Endodermal cell (in vitro differentiated cells): ENCODE measurements at regions not wholly inside any gene's neighbourhood (a gene's known extent, or its start where the extent isn't known, plus 50 kb on each side); places are given as distances from the start of the nearest gene placed in this dataset.

Experiments
- DNase-seq: peaks from one replicate; pipeline ENCODE4 v3.0.0-alpha.2; 2017
- H3K27ac ChIP-seq: 2 replicates; pipeline ENCODE4 v1.5.1; 2013; ENCODE audit warnings: mild to moderate bottlenecking, low read depth, low read length, moderate library complexity
- H3K27me3 ChIP-seq: 2 replicates; pipeline ENCODE4 v1.6.1; 2013; ENCODE audit warnings: mild to moderate bottlenecking, low read length, moderate library complexity; ENCODE audit not compliant: insufficient read depth, control insufficient read depth, poor library complexity, severe bottlenecking
- H3K36me3 ChIP-seq: 2 replicates; pipeline ENCODE4 v1.7.0; 2013; ENCODE audit warnings: mild to moderate bottlenecking, low read length, moderate library complexity; ENCODE audit not compliant: control insufficient read depth, insufficient read depth
- H3K4me1 ChIP-seq: one replicate; pipeline ENCODE4 v1.7.0; 2013; ENCODE audit warnings: low read length; ENCODE audit not compliant: control insufficient read depth, insufficient read depth
- H3K4me3 ChIP-seq: 2 replicates; pipeline ENCODE4 v1.5.1; 2013; ENCODE audit warnings: mild to moderate bottlenecking, low read length, moderate library complexity
- H3K9ac ChIP-seq: 2 replicates; pipeline ENCODE4 v1.6.1; 2013; ENCODE audit warnings: mild to moderate bottlenecking, low read length, moderate library complexity; ENCODE audit not compliant: poor library complexity, severe bottlenecking; ENCODE audit errors: extremely low read depth
- H3K9me3 ChIP-seq: 2 replicates; pipeline ENCODE4 v1.6.1; 2013; ENCODE audit warnings: mild to moderate bottlenecking, low read length, moderate library complexity; ENCODE audit not compliant: control insufficient read depth
- H3K27ac Mint-ChIP-seq: 2 replicates; pipeline ENCODE4 v1.8.0; 2020; ENCODE audit warnings: mixed read lengths
- H3K27me3 Mint-ChIP-seq: 2 replicates; pipeline ENCODE4 v1.8.0; 2021; ENCODE audit warnings: mild to moderate bottlenecking, mixed read lengths; ENCODE audit not compliant: insufficient read depth
- H3K36me3 Mint-ChIP-seq: 2 replicates; pipeline ENCODE4 v1.8.0; 2020; ENCODE audit warnings: low read depth, mixed read lengths
- H3K4me1 Mint-ChIP-seq: 2 replicates; pipeline ENCODE4 v1.8.0; 2020; ENCODE audit warnings: mixed read lengths
- H3K4me3 Mint-ChIP-seq: 2 replicates; pipeline ENCODE4 v1.8.0; 2020; ENCODE audit warnings: mild to moderate bottlenecking, moderate library complexity, mixed read lengths
- H3K9me3 Mint-ChIP-seq: 2 replicates; pipeline ENCODE4 v1.8.0; 2020; ENCODE audit warnings: mild to moderate bottlenecking, mixed read lengths
- WGBS, 2 experiments: methylation state at CpG; one replicate each; pipeline versions ENCODE4 v1.1.5 to v1.1.7; 2013; ENCODE audit warnings: missing lambda C conversion rate in 2 of 2, mixed read lengths in 1 of 2; ENCODE audit not compliant: insufficient coverage in 1 of 2, insufficient read length in 1 of 2; 5-methylcytosine and 5-hydroxymethylcytosine counted together
- TF ChIP-seq, protein P1 (sequence below): fragments of 200-600 bp; sonication (generic); conservative IDR thresholded peaks from 2 replicates; pipeline ENCODE4 v1.5.0; 2021; ENCODE audit warnings: antibody characterized with exemption, mild to moderate bottlenecking

GRCh38 chr5:101950019-101950418 lies 346.1 kb downstream of the SLCO4C1 start:
- H3K36me3 Mint-ChIP-seq, result no peaks in the 10 kb centered on the region
- Histone ChIP-seq H3K27ac (no peak overlapping the region), H3K9me3 (no peaks in the 10 kb centered on the region), H3K36me3 (no peaks in the 10 kb centered on the region), H3K27me3 (no peaks in the 10 kb centered on the region), H3K4me1 (no peaks in the 10 kb centered on the region), H3K4me3 (no peak overlapping the region), H3K9ac (no peak overlapping the region)
- H3K4me3 Mint-ChIP-seq, result no peak overlapping the region
- H3K27ac Mint-ChIP-seq, result no peak overlapping the region
- TF ChIP-seq, protein P1, sequence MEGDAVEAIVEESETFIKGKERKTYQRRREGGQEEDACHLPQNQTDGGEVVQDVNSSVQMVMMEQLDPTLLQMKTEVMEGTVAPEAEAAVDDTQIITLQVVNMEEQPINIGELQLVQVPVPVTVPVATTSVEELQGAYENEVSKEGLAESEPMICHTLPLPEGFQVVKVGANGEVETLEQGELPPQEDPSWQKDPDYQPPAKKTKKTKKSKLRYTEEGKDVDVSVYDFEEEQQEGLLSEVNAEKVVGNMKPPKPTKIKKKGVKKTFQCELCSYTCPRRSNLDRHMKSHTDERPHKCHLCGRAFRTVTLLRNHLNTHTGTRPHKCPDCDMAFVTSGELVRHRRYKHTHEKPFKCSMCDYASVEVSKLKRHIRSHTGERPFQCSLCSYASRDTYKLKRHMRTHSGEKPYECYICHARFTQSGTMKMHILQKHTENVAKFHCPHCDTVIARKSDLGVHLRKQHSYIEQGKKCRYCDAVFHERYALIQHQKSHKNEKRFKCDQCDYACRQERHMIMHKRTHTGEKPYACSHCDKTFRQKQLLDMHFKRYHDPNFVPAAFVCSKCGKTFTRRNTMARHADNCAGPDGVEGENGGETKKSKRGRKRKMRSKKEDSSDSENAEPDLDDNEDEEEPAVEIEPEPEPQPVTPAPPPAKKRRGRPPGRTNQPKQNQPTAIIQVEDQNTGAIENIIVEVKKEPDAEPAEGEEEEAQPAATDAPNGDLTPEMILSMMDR, result no peak
- no peaks in the 10 kb centered on the region for H3K27me3 Mint-ChIP-seq
- no peak for DNase-seq
- no peaks in the 10 kb centered on the region for H3K4me1 Mint-ChIP-seq
- no peaks in the 10 kb centered on the region for H3K9me3 Mint-ChIP-seq

GRCh38 chr5:101948615-101949014 lies 347.5 kb downstream of the SLCO4C1 start:
- Histone ChIP-seq H3K4me3 (no peak overlapping the region), H3K27me3 (no peaks in the 10 kb centered on the region), H3K27ac (no peak overlapping the region), H3K36me3 (no peaks in the 10 kb centered on the region), H3K4me1 (no peaks in the 10 kb centered on the region), H3K9ac (no peak overlapping the region), H3K9me3 (no peaks in the 10 kb centered on the region)
- H3K36me3 Mint-ChIP-seq, result no peaks in the 10 kb centered on the region
- no peaks in the 10 kb centered on the region for H3K4me1 Mint-ChIP-seq
- no peaks in the 10 kb centered on the region for H3K9me3 Mint-ChIP-seq
- 90% methylated on average over 1 of the region's 1 CpG; no CpG with 5 or more reads in 1 of the 2 experiments for WGBS, 2 experiments
- no peak for DNase-seq
- H3K4me3 Mint-ChIP-seq, result no peak overlapping the region
- no peak overlapping the region for H3K27ac Mint-ChIP-seq
- TF ChIP-seq, protein P1, result no peak
- no peaks in the 10 kb centered on the region for H3K27me3 Mint-ChIP-seq

DNA sequence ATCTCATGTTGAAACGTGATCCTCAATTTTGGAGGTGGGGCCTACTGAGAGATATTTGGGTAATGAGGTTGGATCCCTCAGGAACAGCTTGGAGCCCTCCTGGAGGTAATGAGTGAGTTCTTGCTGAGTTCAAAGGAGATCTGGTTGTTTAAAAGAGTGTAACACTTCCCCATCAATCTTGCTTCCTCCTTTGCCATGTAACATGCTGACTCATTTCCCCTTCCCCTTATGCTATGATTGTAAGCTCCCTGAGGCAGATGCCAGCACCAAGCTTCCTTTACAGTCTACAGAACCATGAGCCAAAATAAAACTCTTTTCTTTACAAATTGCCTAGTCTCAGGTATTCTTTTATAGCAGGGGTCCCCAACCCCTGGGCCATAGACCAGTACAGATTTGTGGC lies 352.3 kb downstream of the SLCO4C1 start:
- peaks cover 5% of the 10 kb centered on the region for H3K4me1 Mint-ChIP-seq
- H3K27ac Mint-ChIP-seq, result no peak overlapping the region
- no peak overlapping the region for H3K27ac ChIP-seq
- H3K36me3 Mint-ChIP-seq, result no peaks in the 10 kb centered on the region
- no peak overlapping the region for H3K9ac ChIP-seq
- H3K4me3 Mint-ChIP-seq, result no peak overlapping the region
- H3K4me1 ChIP-seq, result no peaks in the 10 kb centered on the region
- no peaks in the 10 kb centered on the region for H3K36me3 ChIP-seq
- H3K9me3 ChIP-seq, result no peaks in the 10 kb centered on the region
- no peaks in the 10 kb centered on the region for H3K27me3 Mint-ChIP-seq
- no peak for DNase-seq
- no peaks in the 10 kb centered on the region for H3K27me3 ChIP-seq
- H3K4me3 ChIP-seq, result no peak overlapping the region
- WGBS, 2 experiments, result 40 to 70% methylated on average over 1 of the region's 1 CpG
- TF ChIP-seq, protein P1, result no peak
- H3K9me3 Mint-ChIP-seq, result no peaks in the 10 kb centered on the region
